HG03159 (cell line): ENCODE measurements at regions not wholly inside any gene's neighbourhood (a gene's known extent, or its start where the extent isn't known, plus 50 kb on each side); places are given as distances from the start of the nearest gene placed in this dataset.
"Not testable (repeated sequence)": the region's sequence is repeated elsewhere in the genome, so short reads cannot be mapped to it uniquely, and the experiment has no call there.

Experiments
- ATAC-seq: cut with Tn5 transposase; IDR thresholded peaks from one replicate; pipeline ENCODE4 v1.9.1; 2021; ENCODE audit warnings: mild to moderate bottlenecking, moderate library complexity; ENCODE audit not compliant: unreplicated experiment

DNA sequence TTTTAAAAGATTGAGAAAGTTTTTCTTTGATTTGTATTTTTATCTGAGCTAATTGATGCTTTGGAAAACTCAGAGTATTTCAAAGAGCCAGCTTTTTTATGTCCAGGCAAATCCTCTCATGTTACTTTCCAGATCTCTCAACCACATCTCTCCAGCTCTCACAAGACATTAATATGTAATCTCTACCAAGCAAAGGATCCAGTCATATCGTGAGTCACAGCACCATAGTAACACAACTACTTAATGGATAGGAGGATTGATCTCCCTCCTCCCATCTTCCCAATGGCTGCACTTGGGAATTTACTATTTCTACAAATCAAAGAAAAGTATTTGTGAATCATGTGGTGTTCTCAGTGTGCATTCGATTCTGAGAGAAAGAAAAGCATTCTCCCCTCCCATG is 63.3 kb downstream of the POU4F1 start:
- ATAC-seq = no peak

DNA sequence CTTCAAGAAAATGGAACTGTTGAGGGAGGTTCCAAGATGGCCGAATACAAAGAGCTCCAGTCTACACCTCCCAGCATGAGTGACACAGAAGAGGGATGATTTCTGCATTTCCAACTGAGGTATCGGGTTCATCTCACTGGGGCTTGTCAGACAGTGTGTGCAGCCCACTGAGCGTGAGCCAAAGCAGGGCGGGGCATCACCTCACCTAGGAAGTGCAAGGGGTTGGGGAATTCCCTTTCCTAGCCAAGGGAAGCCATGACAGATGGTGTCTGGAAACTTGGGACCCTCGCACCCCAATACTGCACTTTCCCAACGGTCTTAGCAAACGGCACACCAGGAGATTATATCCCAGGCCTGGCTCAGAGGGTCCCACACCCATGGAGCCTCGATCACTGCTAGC is 77.3 kb downstream of the POU4F1 start:
- not testable (repeated sequence) for ATAC-seq

DNA sequence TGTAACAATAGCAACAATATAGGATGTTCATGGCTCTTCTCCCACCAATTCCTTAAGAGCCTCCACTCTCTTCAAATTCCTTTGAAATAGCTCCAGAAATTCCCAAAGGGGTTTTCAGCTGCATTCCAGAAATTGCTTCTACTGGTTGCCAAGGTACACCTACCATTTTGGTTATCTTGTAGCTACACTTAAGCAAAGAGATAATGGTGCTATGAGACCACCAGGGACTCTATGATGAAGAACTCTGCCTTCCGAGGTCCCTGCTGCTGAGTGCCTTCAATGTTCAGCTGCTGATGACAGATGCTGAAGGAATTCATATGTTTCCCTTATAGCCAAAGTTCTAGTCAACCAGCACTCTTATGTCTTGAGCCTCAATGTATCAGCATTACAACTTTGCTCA is 78.4 kb downstream of the POU4F1 start:
- ATAC-seq = no peak

GRCh38 chr13:78521091-78521490 is 82.3 kb downstream of the POU4F1 start:
- no peak for ATAC-seq

DNA sequence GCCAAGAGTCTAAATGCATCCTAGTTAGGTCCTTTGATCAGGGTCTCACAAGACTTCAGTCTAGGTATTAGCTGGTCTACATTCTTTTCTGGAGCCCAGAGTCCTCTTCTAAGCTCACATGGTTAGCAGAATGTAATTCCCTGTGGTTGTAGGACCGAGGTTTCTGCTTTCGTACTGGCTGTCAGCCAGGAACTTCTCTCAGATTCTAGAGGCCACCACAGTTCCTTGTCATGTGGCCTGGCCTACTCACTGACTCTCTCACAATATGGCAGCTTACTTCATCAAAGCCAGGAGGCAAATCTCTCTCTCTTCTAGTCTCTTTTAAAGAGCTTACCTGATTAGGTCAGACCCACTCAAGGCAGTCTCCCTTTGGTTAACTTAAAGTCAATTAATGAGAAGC is 82.9 kb downstream of the POU4F1 start:
- ATAC-seq = no peak

GRCh38 chr13:78518482-78518881 is 84.9 kb downstream of the POU4F1 start:
- not testable (repeated sequence) for ATAC-seq

DNA sequence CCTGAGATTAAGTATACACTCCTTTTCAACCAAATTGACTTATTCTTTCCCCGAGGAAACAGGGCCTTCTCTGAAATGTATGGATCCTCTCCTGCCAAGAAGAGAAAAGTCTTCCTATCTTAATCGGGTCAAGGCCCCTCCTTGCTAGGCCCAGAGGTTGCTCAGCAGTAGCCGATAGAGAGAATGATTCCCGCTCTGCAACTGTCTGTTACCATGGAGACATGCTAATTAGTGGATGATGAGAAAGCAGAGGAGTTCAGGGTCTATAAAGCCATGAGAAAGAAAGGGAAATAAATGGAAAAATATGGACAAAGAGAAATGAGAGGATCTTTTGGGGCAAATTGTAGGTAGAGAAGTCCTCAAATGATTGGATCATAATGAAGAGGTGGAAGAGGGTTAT is 103.5 kb downstream of the POU4F1 start:
- ATAC-seq = no peak

- no peak for ATAC-seq
These were observed 105.5 kb downstream of the POU4F1 start for GRCh38 chr13:78497702-78498355.

DNA sequence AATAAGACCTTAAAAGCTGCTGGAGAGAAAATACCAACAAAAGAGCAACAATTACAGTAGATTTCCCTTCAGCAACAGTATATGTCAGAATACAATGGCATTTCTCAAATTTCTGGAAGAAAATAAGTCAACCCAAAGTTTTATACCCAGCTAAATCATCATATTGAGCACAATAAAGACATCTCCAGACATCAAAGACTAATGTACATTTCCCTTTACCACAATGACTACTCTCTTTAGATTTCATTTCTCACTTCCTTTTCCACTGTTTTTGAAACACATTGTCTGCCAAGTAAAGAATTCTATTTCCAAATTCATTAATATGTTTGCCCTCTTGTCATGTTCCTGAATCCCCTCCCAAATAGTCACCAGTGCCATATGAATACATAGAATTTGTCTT is 111.4 kb downstream of the POU4F1 start:
- no peak for ATAC-seq

DNA sequence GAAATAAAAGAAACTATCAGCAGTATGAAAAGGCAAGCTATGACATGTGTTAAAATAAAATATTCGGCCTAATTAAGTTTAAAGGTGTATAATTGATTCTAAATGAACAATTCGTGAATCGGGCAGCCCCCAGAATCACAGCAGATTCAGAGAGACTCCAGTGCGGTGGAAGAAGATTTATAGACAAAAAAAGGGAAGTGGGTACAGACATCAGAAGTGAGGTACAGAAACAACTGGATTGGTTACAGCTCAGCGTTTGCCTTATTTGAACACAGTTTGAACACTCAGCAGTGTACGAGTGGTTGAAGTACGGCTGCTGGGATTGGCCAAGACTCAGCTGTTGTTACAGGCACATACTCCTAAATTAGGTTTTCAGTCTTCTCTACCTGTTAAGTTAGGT is 113.1 kb downstream of the POU4F1 start:
- not testable (repeated sequence) for ATAC-seq

DNA sequence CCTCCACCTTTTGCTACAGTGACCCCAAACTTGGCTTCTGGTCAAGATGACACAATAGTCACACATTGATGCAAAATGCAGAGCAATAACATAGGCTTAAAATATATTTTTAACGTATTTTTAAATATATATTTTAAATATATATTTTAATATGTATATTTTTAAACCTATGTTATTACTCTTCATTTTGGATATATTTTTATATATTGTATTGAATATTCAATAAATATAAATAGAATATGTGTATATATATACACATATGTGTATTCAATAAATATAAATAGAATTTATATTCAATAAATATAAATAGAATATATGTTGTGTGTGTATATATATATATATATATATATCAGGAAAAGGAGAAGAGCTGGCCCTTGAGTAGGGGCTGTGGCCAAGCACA is 115.6 kb downstream of the POU4F1 start:
- no peak for ATAC-seq

DNA sequence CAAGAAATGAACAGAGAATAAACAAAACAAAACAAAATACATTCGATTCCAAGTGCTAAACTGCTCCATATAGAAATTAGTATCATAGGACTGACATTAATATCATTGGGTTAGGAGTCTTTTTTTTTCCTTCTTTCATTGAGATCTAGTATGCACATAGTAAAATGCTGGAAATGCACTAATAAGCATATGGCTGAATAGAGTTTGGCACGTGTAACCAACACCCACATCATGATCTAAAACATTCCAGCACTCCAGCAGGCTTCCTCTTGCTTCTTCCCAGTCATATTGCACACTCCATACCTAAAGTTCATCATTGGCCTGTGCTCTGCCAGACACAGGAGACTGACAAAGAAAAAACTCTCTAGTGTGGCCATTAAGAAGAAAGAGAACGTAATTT is 117.5 kb downstream of the POU4F1 start:
- no peak for ATAC-seq

DNA sequence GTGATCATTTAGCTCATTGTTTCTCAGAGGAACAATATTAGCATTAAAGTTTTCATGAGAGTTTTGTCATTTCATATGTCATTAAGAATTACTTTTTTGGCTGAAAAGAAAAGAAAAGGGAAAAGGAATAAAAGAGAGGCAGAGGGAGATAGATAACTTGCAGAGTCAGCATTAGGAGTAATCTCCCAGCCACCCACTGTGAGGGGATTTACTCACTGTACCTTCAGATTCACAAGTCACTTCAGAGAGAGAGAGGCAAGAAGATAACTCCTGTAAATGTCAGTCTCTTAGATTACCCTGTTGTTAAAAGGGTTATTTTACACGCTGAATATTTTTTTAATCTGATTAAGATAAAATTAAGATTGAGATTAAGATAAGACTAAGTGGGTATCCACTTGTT is 125.2 kb downstream of the POU4F1 start:
- ATAC-seq = no peak

DNA sequence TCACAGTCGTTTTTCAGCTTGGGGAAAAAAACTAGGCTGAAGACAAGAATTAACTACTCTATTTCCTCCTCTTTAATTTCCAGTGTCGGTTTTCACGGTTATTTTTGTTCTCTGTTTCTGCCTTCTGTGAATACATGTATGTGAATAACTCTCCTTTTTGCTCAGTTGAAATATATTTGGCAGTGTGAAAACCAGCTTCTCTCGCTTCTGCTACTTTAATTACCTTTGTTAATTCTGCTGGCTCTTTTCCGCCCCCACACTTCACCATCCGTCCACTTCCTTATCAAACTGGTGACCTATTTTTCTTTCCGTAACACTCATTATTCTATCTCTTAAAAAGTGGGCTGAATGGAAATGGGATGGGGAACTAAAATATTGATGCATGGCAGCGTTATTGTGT is 126.4 kb downstream of the POU4F1 start:
- ATAC-seq = no peak

DNA sequence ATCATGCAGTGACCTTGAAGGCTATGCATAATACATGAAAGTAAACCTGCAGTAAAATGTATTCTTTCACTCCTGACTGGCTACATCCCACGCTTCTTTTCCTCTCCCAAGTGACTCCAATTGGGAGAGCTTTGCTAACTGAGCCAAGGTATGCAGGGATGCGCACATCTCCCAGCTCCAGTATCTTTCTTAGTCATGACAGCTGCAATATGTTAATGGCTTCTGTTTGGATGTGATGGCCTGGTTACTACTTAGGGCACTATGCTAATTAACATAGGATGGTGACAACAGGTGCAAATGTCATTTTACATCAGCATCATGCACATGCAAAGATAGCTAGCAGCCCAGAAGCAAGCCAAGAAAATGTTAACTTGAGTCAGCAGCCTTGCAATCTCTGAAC is 134.7 kb downstream of the POU4F1 start:
- ATAC-seq = no peak

- no peak for ATAC-seq
These were observed 138.1 kb downstream of the POU4F1 start for GRCh38 chr13:78465250-78465649.

DNA sequence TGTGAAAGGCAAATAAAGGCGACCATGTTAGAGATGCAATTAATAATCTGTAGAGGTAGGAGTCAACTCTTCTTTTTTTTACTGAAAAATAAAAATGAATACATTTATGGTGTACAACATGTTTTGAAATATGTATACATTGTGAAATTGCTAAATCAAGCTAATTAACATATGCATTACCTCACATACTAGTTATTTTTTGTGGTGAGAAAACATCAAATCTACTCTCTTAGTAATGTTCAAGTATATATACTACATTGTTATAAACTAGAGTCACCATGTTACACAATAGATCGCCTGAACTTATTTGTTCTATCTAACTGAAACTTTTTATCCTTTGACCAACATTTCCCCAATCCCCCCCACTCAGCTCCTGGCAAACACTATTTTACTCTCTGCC is 143.2 kb downstream of the POU4F1 start:
- ATAC-seq = no peak

GRCh38 chr13:78443839-78444238 is 159.5 kb downstream of the POU4F1 start:
- no peak for ATAC-seq

DNA sequence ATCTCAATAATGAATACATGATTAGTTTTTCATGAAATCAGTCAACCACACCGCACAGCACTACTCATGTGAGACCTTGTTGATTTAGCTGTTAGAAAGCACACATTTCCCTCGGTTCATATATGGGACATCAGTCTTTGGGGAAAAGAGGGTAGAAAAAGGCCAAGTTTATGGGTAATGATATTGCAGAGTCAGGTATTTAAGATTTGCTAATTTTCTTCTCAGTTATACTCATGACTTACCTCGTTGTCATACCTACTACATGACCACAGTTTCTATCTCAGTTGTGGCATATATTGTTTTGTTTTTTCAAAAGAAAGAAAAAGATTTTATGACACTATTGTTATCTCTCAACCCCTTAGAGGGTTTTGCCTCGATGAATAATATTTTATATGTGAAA is 165.6 kb downstream of the POU4F1 start:
- ATAC-seq = no peak

GRCh38 chr13:78436311-78436710 is 167.0 kb downstream of the POU4F1 start:
- no peak for ATAC-seq

DNA sequence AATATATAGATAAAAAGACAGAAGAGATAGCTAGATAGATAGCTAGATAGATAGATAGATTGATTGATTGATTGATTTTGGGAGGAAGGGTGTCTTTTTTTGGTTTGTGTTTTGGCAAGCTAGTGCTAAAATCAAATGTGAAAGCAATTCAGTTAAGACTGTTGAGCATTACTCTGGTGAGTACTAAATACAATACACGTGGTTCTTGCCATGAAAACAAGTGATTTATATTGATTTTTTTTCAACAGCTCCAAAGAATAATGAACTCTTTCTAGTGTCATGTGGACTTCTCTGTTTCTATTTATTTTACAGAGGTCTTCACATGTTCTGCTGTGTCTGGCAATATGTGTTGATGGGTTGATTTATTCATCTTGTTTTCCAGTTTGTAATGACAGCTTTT is 172.0 kb downstream of the POU4F1 start:
- ATAC-seq = no peak

- no peak for ATAC-seq
These were observed 172.5 kb downstream of the POU4F1 start for GRCh38 chr13:78430811-78431210.

DNA sequence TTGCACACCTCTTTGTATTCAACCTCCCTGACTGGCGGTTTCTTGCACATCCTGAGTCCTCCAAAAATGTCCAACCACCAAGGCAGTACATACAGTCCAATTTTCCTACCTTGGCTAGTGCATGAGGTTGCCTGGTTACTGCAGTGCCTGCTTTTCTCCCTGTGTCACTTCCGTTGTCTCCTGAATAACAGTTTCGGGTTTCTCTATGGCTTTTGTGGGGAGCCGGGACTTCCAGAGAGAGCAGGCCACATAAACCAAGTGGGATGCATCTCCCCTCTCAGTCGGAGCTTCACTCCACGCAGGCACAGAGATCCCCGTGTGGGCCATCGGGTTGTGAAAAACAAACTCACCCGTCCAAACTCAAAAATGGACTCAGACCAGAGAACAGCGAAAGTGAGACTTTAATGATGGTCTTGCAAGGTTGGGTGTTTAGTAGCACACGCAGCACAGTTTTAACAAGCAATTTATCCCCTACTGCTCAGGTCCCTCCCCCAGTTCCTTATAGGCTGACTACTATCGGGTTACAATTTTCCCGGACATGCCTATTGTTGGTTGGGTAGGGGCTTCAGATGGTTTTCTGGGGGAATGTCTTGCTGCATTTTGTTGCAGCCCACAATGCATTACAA is 173.1 kb downstream of the POU4F1 start:
- ATAC-seq = no peak
